ENCODE measurements at regions not wholly inside any gene's neighbourhood (a gene's known extent, or its start where the extent isn't known, plus 50 kb on each side); places are given as distances from the start of the nearest gene placed in this dataset.

- TF ChIP-seq CTCF (IDR thresholded peaks at IDR 0.05; ENCODE audit: low read depth, low read length) (no peak), EZH2phosphoT487 (IDR thresholded peaks at IDR 0.05; ENCODE audit: low read depth) (no peak)
Measured at GRCh38 chr13:103639326-103639725, 573.1 kb upstream of the SLC10A2 start.

Data from OCI-LY3 (cell line).